Heart right ventricle (tissue), 16 donors: ENCODE measurements at regions not wholly inside any gene's neighbourhood (a gene's known extent, or its start where the extent isn't known, plus 50 kb on each side); places are given as distances from the start of the nearest gene placed in this dataset.

ENCODE experiments used
- ATAC-seq, 8 donors: fragments of 200-7000 bp; cut with Tn5 transposase; one replicate each; pipeline ENCODE4 v1.9.1; 2020; ENCODE audit warnings: mild to moderate bottlenecking in 8 of 8, moderate library complexity in 8 of 8, moderate number of reproducible peaks in 1 of 8
- DNase-seq, 2 donors: peaks; one replicate each; pipeline ENCODE4 v3.0.0-alpha.2; 2020
- H3K27ac ChIP-seq, 10 donors: fragments of 200-600 bp; sonication (generic) in 2 of 10; one replicate each; pipeline versions ENCODE4 v1.5.0 to v1.8.0; 2020 to 2022; ENCODE audit warnings: mild to moderate bottlenecking in 3 of 10
- H3K27me3 ChIP-seq, 7 donors: fragments of 200-600 bp; one replicate each; pipeline ENCODE4 v1.8.0; 2021 to 2022; ENCODE audit warnings: mild to moderate bottlenecking in 2 of 7
- H3K36me3 ChIP-seq, 9 donors: fragments of 200-600 bp; sonication (generic) in 1 of 9; one replicate each; pipeline versions ENCODE4 v1.5.0 to v1.8.0; 2020 to 2022; ENCODE audit warnings: mild to moderate bottlenecking in 2 of 9
- H3K4me1 ChIP-seq, 9 donors: fragments of 200-600 bp; sonication (generic) in 1 of 9; one replicate each; pipeline versions ENCODE4 v1.5.0 to v1.8.0; 2020 to 2022; ENCODE audit warnings: mild to moderate bottlenecking in 4 of 9
- H3K4me3 ChIP-seq, 10 donors: fragments of 200-600 bp; sonication (generic) in 2 of 10; one replicate each; pipeline versions ENCODE4 v1.5.0 to v1.8.0; 2020 to 2022; ENCODE audit warnings: mild to moderate bottlenecking in 7 of 10, moderate library complexity in 2 of 10
- H3K9me3 ChIP-seq, 11 donors: fragments of 200-600 bp in 10 of 11; sonication (generic) in 2 of 11; one replicate each; pipeline versions ENCODE4 v1.5.0 to v1.8.0; 2013 to 2022; ENCODE audit warnings: mild to moderate bottlenecking in 2 of 11, control low read depth in 1 of 11, moderate library complexity in 1 of 11
- WGBS, 2 donors: extraction: QIAGEN DNeasy Blood & Tissue Kit; methylation state at CpG; one replicate each; pipeline ENCODE4 v1.1.7; 2013; ENCODE audit warnings: inconsistent platforms in 1 of 2; 5-methylcytosine and 5-hydroxymethylcytosine counted together
- intact Hi-C, 10 donors: fragments of 100-400 bp; cut with DNase I; formaldehyde crosslinking; loops; one replicate each; pipeline versions ENCODE4 v1.11.1 to v1.14.2; 2022
- TF ChIP-seq, protein P1 (sequence below), 9 donors: fragments of 200-600 bp; sonication (generic) in 2 of 9; IDR thresholded peaks; one replicate each; pipeline versions ENCODE4 v1.5.0 to v1.8.0; 2021 to 2022; ENCODE audit warnings: antibody characterized with exemption in 9 of 9, mild to moderate bottlenecking in 5 of 9, moderate library complexity in 1 of 9
- donor health status: Arrhythmogenic right ventricular cardiomyopathy.
- donor health status: ischemic (EF 13 %, LVEDD 7.1; RV severe dilation, severe dysfunction).
- donor health status: healthy with polysubstance abuse.
- donor health status: DM: no; HTN: yes; CAD: no.
- donor health status: DM: no; HTN: no; CAD: no.
- donor health status: ischemic (EF 25% LVEDD 6.9; RV normal size, moderate dysfunction).
- donor health status: ischemic (EF 25% LVEDD 5.7; RV mildly dilated, moderate dysfunction).
- donor health status: healthy.
- donor health status: DM: yes; HTN: yes; CAD: no.
- donor health status: Ischemic cardiomyopathy.
- donor health status: ischemic (EF 35%, LVEDD 5.7; RV mildly dilated, moderate dysfunction).
- donor health status: nonischemic (EF 11% LVEDD 7.7; RV severe dilation, severe dysfunction).
- donor health status: DM: yes; HTN: yes; CAD: no.
- donor health status: PGD.
- donor health status: ischemic (EF 29% LVEDD 5.4; RV normal size, mild dysfunction).
- donor health status: nonischemic (EF 23%, LVEDD 6.1; RV moderate dilation, normal function).

DNA sequence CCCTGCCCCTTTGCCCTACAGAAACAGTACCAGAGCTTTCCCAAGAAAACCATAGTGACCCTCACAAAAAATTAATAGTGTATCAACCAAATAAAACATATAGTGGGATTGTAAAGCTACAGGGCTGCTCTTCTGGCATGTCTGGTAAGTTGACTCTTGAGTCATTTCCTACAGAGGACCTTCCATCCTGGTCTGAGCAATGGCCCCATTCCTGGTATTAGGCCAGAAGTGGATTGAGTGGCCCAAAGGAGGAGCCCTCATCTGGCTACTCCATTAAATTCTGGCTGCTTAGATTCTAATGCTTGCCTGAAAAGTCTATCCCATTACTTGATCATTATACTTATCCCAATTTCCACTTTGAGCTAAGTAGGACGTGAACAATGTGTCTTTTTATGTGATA is 150.9 kb upstream of the HMGN3 start:
- peak overlapping the region in 3 of 10 donors; percentile 10 to 36 (median 17) for H3K27ac ChIP-seq
- no peak overlapping the region for H3K4me3 ChIP-seq
- peaks cover 0 to 15% (median 11%) of the 10 kb centered on the region in 9 donors for H3K4me1 ChIP-seq
- H3K36me3 ChIP-seq = no peaks in the 10 kb centered on the region
- TF ChIP-seq, protein P1, sequence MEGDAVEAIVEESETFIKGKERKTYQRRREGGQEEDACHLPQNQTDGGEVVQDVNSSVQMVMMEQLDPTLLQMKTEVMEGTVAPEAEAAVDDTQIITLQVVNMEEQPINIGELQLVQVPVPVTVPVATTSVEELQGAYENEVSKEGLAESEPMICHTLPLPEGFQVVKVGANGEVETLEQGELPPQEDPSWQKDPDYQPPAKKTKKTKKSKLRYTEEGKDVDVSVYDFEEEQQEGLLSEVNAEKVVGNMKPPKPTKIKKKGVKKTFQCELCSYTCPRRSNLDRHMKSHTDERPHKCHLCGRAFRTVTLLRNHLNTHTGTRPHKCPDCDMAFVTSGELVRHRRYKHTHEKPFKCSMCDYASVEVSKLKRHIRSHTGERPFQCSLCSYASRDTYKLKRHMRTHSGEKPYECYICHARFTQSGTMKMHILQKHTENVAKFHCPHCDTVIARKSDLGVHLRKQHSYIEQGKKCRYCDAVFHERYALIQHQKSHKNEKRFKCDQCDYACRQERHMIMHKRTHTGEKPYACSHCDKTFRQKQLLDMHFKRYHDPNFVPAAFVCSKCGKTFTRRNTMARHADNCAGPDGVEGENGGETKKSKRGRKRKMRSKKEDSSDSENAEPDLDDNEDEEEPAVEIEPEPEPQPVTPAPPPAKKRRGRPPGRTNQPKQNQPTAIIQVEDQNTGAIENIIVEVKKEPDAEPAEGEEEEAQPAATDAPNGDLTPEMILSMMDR (IDR thresholded peaks at IDR 0.05) = no peak
- no peak for DNase-seq
- ATAC-seq = no peak
- H3K9me3 ChIP-seq = peaks cover 0 to 3% (median 0%) of the 10 kb centered on the region in 11 donors
- 61 to 77% methylated on average over 1 of the region's 1 CpG for whole genome bisulfite sequencing, 2 donors
- no peaks in the 10 kb centered on the region for H3K27me3 ChIP-seq
- intact Hi-C loops = no loop called here

DNA sequence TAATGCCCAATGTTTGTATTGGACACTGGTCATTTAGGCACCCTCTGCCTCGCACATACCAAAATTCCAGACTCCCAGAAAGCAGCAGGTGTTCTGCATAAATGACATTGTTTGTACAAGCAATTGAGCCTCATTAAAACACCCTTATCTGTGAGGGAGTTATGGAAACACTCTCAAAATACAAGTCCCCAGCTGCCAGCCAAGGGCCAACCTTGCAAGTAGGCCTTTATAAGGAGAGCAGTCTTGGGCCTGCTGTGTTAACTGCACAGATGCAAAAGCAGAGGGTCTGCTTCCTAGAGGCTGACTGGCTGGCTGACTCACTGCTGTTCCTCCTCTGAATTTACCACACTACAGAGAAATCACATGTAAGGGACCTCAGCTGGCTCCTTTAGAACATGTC is 150.4 kb upstream of the HMGN3 start:
- H3K9me3 ChIP-seq = peaks cover 0 to 3% (median 0%) of the 10 kb centered on the region in 11 donors
- no peaks in the 10 kb centered on the region for H3K27me3 ChIP-seq
- ATAC-seq = peak in 4 of 8 donors; percentile 42 to 62 (median 56)
- TF ChIP-seq, protein P1 (IDR thresholded peaks at IDR 0.05) = no peak
- H3K4me1 ChIP-seq = peaks cover 0 to 15% (median 11%) of the 10 kb centered on the region in 9 donors
- intact Hi-C loops = no loop called here
- no peak overlapping the region for H3K4me3 ChIP-seq
- H3K27ac ChIP-seq = peak overlapping the region in 1 of 10 donors; percentile 36
- 28 to 80% methylated on average over 1 of the region's 1 CpG for WGBS, 2 donors
- DNase-seq = no peak
- H3K36me3 ChIP-seq = no peaks in the 10 kb centered on the region

DNA sequence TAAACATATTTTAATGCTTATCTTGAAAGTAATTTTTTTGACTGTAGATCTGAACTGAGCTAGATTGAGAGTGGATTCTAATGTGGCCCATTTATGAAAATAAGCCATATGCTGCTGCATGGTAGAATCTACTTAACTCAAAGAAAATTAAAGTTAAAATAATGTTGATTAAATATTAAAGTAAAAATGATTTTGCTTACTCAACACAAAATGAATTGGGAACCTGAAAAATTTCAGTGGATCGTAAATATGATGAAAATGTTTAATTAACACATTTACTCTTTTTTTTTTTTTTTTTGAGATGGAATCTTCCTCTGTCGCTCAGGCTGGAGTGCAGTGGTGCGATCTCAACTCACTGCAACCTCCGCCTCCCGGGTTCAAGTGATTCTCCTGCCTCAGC is 144.5 kb upstream of the HMGN3 start:
- intact Hi-C loops = no loop called here
- TF ChIP-seq, protein P1 (IDR thresholded peaks at IDR 0.05) = no peak
- Histone ChIP-seq H3K27ac (no peak overlapping the region), H3K27me3 (no peaks in the 10 kb centered on the region), H3K4me3 (no peak overlapping the region), H3K4me1 (peaks cover 0 to 10% (median 0%) of the 10 kb centered on the region in 9 donors), H3K9me3 (no peaks in the 10 kb centered on the region), H3K36me3 (no peaks in the 10 kb centered on the region)
- WGBS, 2 donors = 98 to 99% methylated on average over 5 of the region's 5 CpGs
- ATAC-seq = no peak
- DNase-seq = no peak

DNA sequence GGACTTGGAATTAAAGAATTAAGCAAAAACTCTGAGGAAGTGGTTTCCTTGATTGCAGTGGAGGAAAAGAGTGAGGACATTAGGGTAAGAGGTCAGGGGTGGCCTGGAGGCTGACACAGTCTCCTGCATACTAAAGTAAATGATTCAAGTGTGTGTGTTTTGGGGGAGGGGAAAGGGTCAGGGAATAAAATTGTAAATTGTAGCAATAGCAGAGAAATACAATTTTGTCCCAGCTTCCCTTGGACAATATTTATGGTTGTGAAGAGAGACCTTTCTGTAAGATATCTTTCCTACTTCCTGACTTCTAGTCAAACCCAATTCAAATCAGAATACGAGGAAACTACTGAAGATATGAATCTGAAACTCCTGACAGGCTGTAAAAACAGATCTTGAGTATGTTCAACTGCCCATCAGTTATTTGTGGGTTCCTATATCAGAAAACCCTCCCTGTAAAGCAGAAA is 143.4 kb upstream of the HMGN3 start:
- no peak overlapping the region for H3K4me3 ChIP-seq
- WGBS, 2 donors = 28 to 37% methylated on average over 1 of the region's 1 CpG
- ATAC-seq = peak in 3 of 8 donors; percentile 41 to 71 (median 42)
- peak overlapping the region in 1 of 10 donors; percentile 28 for H3K27ac ChIP-seq
- H3K36me3 ChIP-seq = no peaks in the 10 kb centered on the region
- TF ChIP-seq, protein P1 (IDR thresholded peaks at IDR 0.05) = no peak
- DNase-seq = no peak
- H3K27me3 ChIP-seq = no peaks in the 10 kb centered on the region
- no peaks in the 10 kb centered on the region for H3K9me3 ChIP-seq
- H3K4me1 ChIP-seq = peaks cover 0 to 10% (median 0%) of the 10 kb centered on the region in 9 donors
- intact Hi-C loops = no loop called here
